ENCODE measurements at regions not wholly inside any gene's neighbourhood (a gene's known extent, or its start where the extent isn't known, plus 50 kb on each side); places are given as distances from the start of the nearest gene placed in this dataset.

GRCh38 chr13:32932376-32932775 lies 83.8 kb upstream of the KL start:
- no peaks in the 10 kb centered on the region for H3K79me2 ChIP-seq (ENCODE audit: insufficient read depth, low read length)
- no peak overlapping the region for H3K27ac ChIP-seq (ENCODE audit: low read depth, low read length, poor library complexity, severe bottlenecking)
- no peak overlapping the region for H3K4me2 ChIP-seq (ENCODE audit: low read length)
- H3K36me3 ChIP-seq (ENCODE audit: insufficient read depth, low read length) = no peaks in the 10 kb centered on the region
- no peaks in the 10 kb centered on the region for H3K4me1 ChIP-seq (ENCODE audit: insufficient read depth, low read length, severe bottlenecking)
- H3F3A ChIP-seq (ENCODE audit: insufficient read depth, low read length) = no peaks in the 10 kb centered on the region
- no peaks in the 10 kb centered on the region for H4K20me1 ChIP-seq (ENCODE audit: insufficient read depth, low read length)
- H3K9me2 ChIP-seq (ENCODE audit: low read depth, low read length) = no peaks in the 10 kb centered on the region
- H2AFZ ChIP-seq (ENCODE audit: low read length) = no peak overlapping the region
- TF ChIP-seq CTCF (IDR thresholded peaks at IDR 0.05; ENCODE audit: low read length) (no peak), EZH2 (IDR thresholded peaks at IDR 0.05; ENCODE audit: borderline replicate concordance, low read length) (no peak)
- H3K4me3 ChIP-seq (ENCODE audit: low read depth, low read length, poor library complexity, severe bottlenecking) = no peak overlapping the region
- H3K27me3 ChIP-seq (ENCODE audit: insufficient read depth, low read length) = no peaks in the 10 kb centered on the region
- no peak overlapping the region for H3K9ac ChIP-seq (ENCODE audit: low read length)
- H3K9me3 ChIP-seq (ENCODE audit: low read length) = no peaks in the 10 kb centered on the region

- no peaks in the 10 kb centered on the region for H3K4me1 ChIP-seq (ENCODE audit: insufficient read depth, low read length, severe bottlenecking)
- no peaks in the 10 kb centered on the region for H3F3A ChIP-seq (ENCODE audit: insufficient read depth, low read length)
- H3K9me3 ChIP-seq (ENCODE audit: low read length) = no peaks in the 10 kb centered on the region
- no peak overlapping the region for H3K9ac ChIP-seq (ENCODE audit: low read length)
- H3K36me3 ChIP-seq (ENCODE audit: insufficient read depth, low read length) = no peaks in the 10 kb centered on the region
- no peaks in the 10 kb centered on the region for H3K79me2 ChIP-seq (ENCODE audit: insufficient read depth, low read length)
- no peak overlapping the region for H3K27ac ChIP-seq (ENCODE audit: low read depth, low read length, poor library complexity, severe bottlenecking)
- no peaks in the 10 kb centered on the region for H4K20me1 ChIP-seq (ENCODE audit: insufficient read depth, low read length)
- H3K27me3 ChIP-seq (ENCODE audit: insufficient read depth, low read length) = no peaks in the 10 kb centered on the region
- no peak overlapping the region for H3K4me2 ChIP-seq (ENCODE audit: low read length)
- no peaks in the 10 kb centered on the region for H3K9me2 ChIP-seq (ENCODE audit: low read depth, low read length)
- H3K4me3 ChIP-seq (ENCODE audit: low read depth, low read length, poor library complexity, severe bottlenecking) = no peak overlapping the region
- no peak overlapping the region for H2AFZ ChIP-seq (ENCODE audit: low read length)
- TF ChIP-seq CTCF (IDR thresholded peaks at IDR 0.05; ENCODE audit: low read length) (no peak), EZH2 (IDR thresholded peaks at IDR 0.05; ENCODE audit: borderline replicate concordance, low read length) (no peak)
Observed at GRCh38 chr13:32936716-32937115, 79.5 kb upstream of the KL start.

- no peaks in the 10 kb centered on the region for H3F3A ChIP-seq (ENCODE audit: insufficient read depth, low read length)
- H3K4me2 ChIP-seq (ENCODE audit: low read length) = no peak overlapping the region
- no peaks in the 10 kb centered on the region for H3K27me3 ChIP-seq (ENCODE audit: insufficient read depth, low read length)
- no peaks in the 10 kb centered on the region for H3K9me3 ChIP-seq (ENCODE audit: low read length)
- no peak overlapping the region for H2AFZ ChIP-seq (ENCODE audit: low read length)
- no peak overlapping the region for H3K27ac ChIP-seq (ENCODE audit: low read depth, low read length, poor library complexity, severe bottlenecking)
- H3K79me2 ChIP-seq (ENCODE audit: insufficient read depth, low read length) = no peaks in the 10 kb centered on the region
- H4K20me1 ChIP-seq (ENCODE audit: insufficient read depth, low read length) = no peaks in the 10 kb centered on the region
- no peaks in the 10 kb centered on the region for H3K9me2 ChIP-seq (ENCODE audit: low read depth, low read length)
- H3K4me3 ChIP-seq (ENCODE audit: low read depth, low read length, poor library complexity, severe bottlenecking) = no peak overlapping the region
- TF ChIP-seq CTCF (IDR thresholded peaks at IDR 0.05; ENCODE audit: low read length) (no peak), EZH2 (IDR thresholded peaks at IDR 0.05; ENCODE audit: borderline replicate concordance, low read length) (no peak)
- no peaks in the 10 kb centered on the region for H3K4me1 ChIP-seq (ENCODE audit: insufficient read depth, low read length, severe bottlenecking)
- H3K36me3 ChIP-seq (ENCODE audit: insufficient read depth, low read length) = no peaks in the 10 kb centered on the region
- no peak overlapping the region for H3K9ac ChIP-seq (ENCODE audit: low read length)
Observed at GRCh38 chr13:32938314-32938713, 77.9 kb upstream of the KL start.

Measured in OCI-LY1 (cell line).